M059J (cell line): ENCODE measurements at regions not wholly inside any gene's neighbourhood (a gene's known extent, or its start where the extent isn't known, plus 50 kb on each side); places are given as distances from the start of the nearest gene placed in this dataset.

ENCODE experiments used
- DNase-seq: peaks from one replicate; pipeline ENCODE4 v3.0.0-alpha.2; 2012; ENCODE audit warnings: low read depth

- DNase-seq, result no peak
Observed at GRCh38 chr2:128813352-128814034, 494.8 kb upstream of the HS6ST1 start.

- no peak for DNase-seq
Observed at GRCh38 chr2:128815248-128815647, 496.6 kb upstream of the HS6ST1 start.

GRCh38 chr2:128817171-128817570 lies 498.5 kb upstream of the HS6ST1 start:
- no peak for DNase-seq

GRCh38 chr2:128817813-128818212 lies 499.1 kb upstream of the HS6ST1 start:
- no peak for DNase-seq

GRCh38 chr2:128818248-128818647 lies 499.6 kb upstream of the HS6ST1 start:
- no peak for DNase-seq

- DNase-seq, result no peak
Observed at GRCh38 chr2:128818704-128819491, 500.2 kb upstream of the HS6ST1 start.

- no peak for DNase-seq
Observed at GRCh38 chr2:128820452-128820851, 501.8 kb upstream of the HS6ST1 start.

GRCh38 chr2:128821010-128821409 lies 502.3 kb upstream of the HS6ST1 start:
- no peak for DNase-seq

- no peak for DNase-seq
Observed at GRCh38 chr2:128832946-128833663, 514.4 kb upstream of the HS6ST1 start.

GRCh38 chr2:128833664-128834027 lies 515.0 kb upstream of the HS6ST1 start:
- no peak for DNase-seq

- DNase-seq, result no peak
Observed at GRCh38 chr2:128834207-128834879, 515.7 kb upstream of the HS6ST1 start.

- DNase-seq, result no peak
Observed at GRCh38 chr2:128834880-128835252, 516.2 kb upstream of the HS6ST1 start.

GRCh38 chr2:128835342-128835855 lies 516.7 kb upstream of the HS6ST1 start:
- DNase-seq, result no peak

- DNase-seq, result no peak
Observed at GRCh38 chr2:128835974-128836373, 517.3 kb upstream of the HS6ST1 start.

GRCh38 chr2:128836559-128837100 lies 518.0 kb upstream of the HS6ST1 start:
- no peak for DNase-seq

GRCh38 chr2:128838244-128838643 lies 519.6 kb upstream of the HS6ST1 start:
- no peak for DNase-seq

- no peak for DNase-seq
Observed at GRCh38 chr2:128841803-128842202, 523.1 kb upstream of the HS6ST1 start.

GRCh38 chr2:128867311-128867710 lies 548.6 kb upstream of the HS6ST1 start:
- DNase-seq, result no peak

- no peak for DNase-seq
Observed at GRCh38 chr2:128867936-128868636, 549.4 kb upstream of the HS6ST1 start.

- DNase-seq, result no peak
Observed at GRCh38 chr2:128868686-128869551, 550.3 kb upstream of the HS6ST1 start.
